ENCODE measurements at regions not wholly inside any gene's neighbourhood (a gene's known extent, or its start where the extent isn't known, plus 50 kb on each side); places are given as distances from the start of the nearest gene placed in this dataset.

GRCh38 chr20:24779131-24779530, 169.9 kb upstream of the CST7 start:
- DNase-seq: no peak

- peak; percentile 6 for DNase-seq
These were observed 169.1 kb upstream of the CST7 start for GRCh38 chr20:24779946-24780345.

GRCh38 chr20:24780674-24781417, 168.2 kb upstream of the CST7 start:
- DNase-seq: peak; percentile 4

- peak; percentile 16 for DNase-seq
These were observed 167.6 kb upstream of the CST7 start for GRCh38 chr20:24781418-24781980.

GRCh38 chr20:24782301-24782700, 166.8 kb upstream of the CST7 start:
- DNase-seq: no peak

GRCh38 chr20:24782801-24783630, 166.1 kb upstream of the CST7 start:
- no peak for DNase-seq

GRCh38 chr20:24783631-24784492, 165.2 kb upstream of the CST7 start:
- no peak for DNase-seq

GRCh38 chr20:24784607-24785006, 164.5 kb upstream of the CST7 start:
- no peak for DNase-seq

- no peak for DNase-seq
These were observed 163.6 kb upstream of the CST7 start for GRCh38 chr20:24785141-24786110.

- no peak for DNase-seq
These were observed 163.0 kb upstream of the CST7 start for GRCh38 chr20:24786111-24786495.

GRCh38 chr20:24786646-24787045, 162.4 kb upstream of the CST7 start:
- DNase-seq: no peak

- no peak for DNase-seq
These were observed 162.0 kb upstream of the CST7 start for GRCh38 chr20:24787071-24787470.

- no peak for DNase-seq
These were observed 161.4 kb upstream of the CST7 start for GRCh38 chr20:24787621-24788020.

- no peak for DNase-seq
These were observed 159.2 kb upstream of the CST7 start for GRCh38 chr20:24789877-24790276.

- no peak for DNase-seq
These were observed 158.3 kb upstream of the CST7 start for GRCh38 chr20:24790746-24791283.

- DNase-seq: no peak
These were observed 157.1 kb upstream of the CST7 start for GRCh38 chr20:24791953-24792352.

- no peak for DNase-seq
These were observed 156.2 kb upstream of the CST7 start for GRCh38 chr20:24792641-24793495.

GRCh38 chr20:24795436-24795835, 153.6 kb upstream of the CST7 start:
- DNase-seq: no peak

- no peak for DNase-seq
These were observed 152.8 kb upstream of the CST7 start for GRCh38 chr20:24796236-24796635.

- no peak for DNase-seq
These were observed 152.0 kb upstream of the CST7 start for GRCh38 chr20:24797113-24797512.
